ENCODE measurements at regions not wholly inside any gene's neighbourhood (a gene's known extent, or its start where the extent isn't known, plus 50 kb on each side); places are given as distances from the start of the nearest gene placed in this dataset.
A peak's percentile ranks its signal among the peaks of the same experiment; 100 is the strongest.

- no peak for DNase-seq
These were observed 87.8 kb upstream of the LEF1 start for GRCh38 chr4:108256538-108256937.

GRCh38 chr4:108255203-108255747 is 86.5 kb upstream of the LEF1 start:
- no peak for DNase-seq

- no peak for DNase-seq
These were observed 80.7 kb upstream of the LEF1 start for GRCh38 chr4:108249397-108249796.

GRCh38 chr4:108247387-108248049 is 78.8 kb upstream of the LEF1 start:
- DNase-seq = peak; percentile 88

GRCh38 chr4:108244606-108245005 is 75.9 kb upstream of the LEF1 start:
- DNase-seq = no peak

- no peak for DNase-seq
These were observed 71.6 kb upstream of the LEF1 start for GRCh38 chr4:108240366-108240765.

- DNase-seq = no peak
These were observed 69.0 kb upstream of the LEF1 start for GRCh38 chr4:108237693-108238092.

GRCh38 chr4:108236264-108236663 is 67.5 kb upstream of the LEF1 start:
- no peak for DNase-seq

- no peak for DNase-seq
These were observed 59.2 kb upstream of the LEF1 start for GRCh38 chr4:108227923-108228322.

- DNase-seq = no peak
These were observed 55.9 kb upstream of the LEF1 start for GRCh38 chr4:108224611-108225053.

GRCh38 chr4:108223313-108223712 is 54.6 kb upstream of the LEF1 start:
- no peak for DNase-seq

- no peak for DNase-seq
These were observed 51.3 kb upstream of the LEF1 start for GRCh38 chr4:108219998-108220397.

All from NCI-H1092 (cell line).